ENCODE measurements at regions not wholly inside any gene's neighbourhood (a gene's known extent, or its start where the extent isn't known, plus 50 kb on each side); places are given as distances from the start of the nearest gene placed in this dataset.

GRCh38 chr4:67051000-67051789 is 494.1 kb downstream of the CENPC start:
- POLR2A ChIA-PET, result no interaction called here
- TF ChIP-seq FOXM1 (IDR thresholded peaks at IDR 0.05; ENCODE audit: low read depth) (no peak), JUND (IDR thresholded peaks at IDR 0.05) (no peak), NRF1 (IDR thresholded peaks at IDR 0.05; ENCODE audit: low read depth, low read length) (no peak), ZBTB33 (IDR thresholded peaks at IDR 0.05; ENCODE audit: borderline replicate concordance, low read depth) (no peak), RXRA (IDR thresholded peaks at IDR 0.05; ENCODE audit: borderline replicate concordance, low read depth) (no peak), PBX3 (IDR thresholded peaks at IDR 0.05) (no peak), RFX5 (IDR thresholded peaks at IDR 0.05; ENCODE audit: low read length) (no peak), USF2 (IDR thresholded peaks at IDR 0.05; ENCODE audit: borderline replicate concordance, low read depth, low read length) (no peak), CHD2 (IDR thresholded peaks at IDR 0.05; ENCODE audit: low read length, partially characterized antibody) (no peak), YY1 (IDR thresholded peaks at IDR 0.05; ENCODE audit: low read depth) (no peak), GABPA (IDR thresholded peaks at IDR 0.05; ENCODE audit: low read depth) (no peak), FOXJ3 (CRISPR knock-in tag; IDR thresholded peaks at IDR 0.05) (no peak), MXI1 (IDR thresholded peaks at IDR 0.05; ENCODE audit: low read depth, low read length) (no peak), RCOR1 (IDR thresholded peaks at IDR 0.05; ENCODE audit: low read length) (no peak), TCF12 (IDR thresholded peaks at IDR 0.05) (no peak), RAD21 (IDR thresholded peaks at IDR 0.05; ENCODE audit: low read length) (no peak), SIN3A (IDR thresholded peaks at IDR 0.05; ENCODE audit: borderline replicate concordance, low read depth, low read length) (no peak)
- TF ChIP-seq, protein P1, sequence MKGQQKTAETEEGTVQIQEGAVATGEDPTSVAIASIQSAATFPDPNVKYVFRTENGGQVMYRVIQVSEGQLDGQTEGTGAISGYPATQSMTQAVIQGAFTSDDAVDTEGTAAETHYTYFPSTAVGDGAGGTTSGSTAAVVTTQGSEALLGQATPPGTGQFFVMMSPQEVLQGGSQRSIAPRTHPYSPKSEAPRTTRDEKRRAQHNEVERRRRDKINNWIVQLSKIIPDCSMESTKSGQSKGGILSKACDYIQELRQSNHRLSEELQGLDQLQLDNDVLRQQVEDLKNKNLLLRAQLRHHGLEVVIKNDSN (IDR thresholded peaks at IDR 0.05; ENCODE audit: borderline replicate concordance, low read depth), result no peak
- TF ChIP-seq, protein P2, sequence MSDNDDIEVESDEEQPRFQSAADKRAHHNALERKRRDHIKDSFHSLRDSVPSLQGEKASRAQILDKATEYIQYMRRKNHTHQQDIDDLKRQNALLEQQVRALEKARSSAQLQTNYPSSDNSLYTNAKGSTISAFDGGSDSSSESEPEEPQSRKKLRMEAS (IDR thresholded peaks at IDR 0.05; ENCODE audit: low read depth), result no peak
- TF ChIP-seq, protein P3, sequence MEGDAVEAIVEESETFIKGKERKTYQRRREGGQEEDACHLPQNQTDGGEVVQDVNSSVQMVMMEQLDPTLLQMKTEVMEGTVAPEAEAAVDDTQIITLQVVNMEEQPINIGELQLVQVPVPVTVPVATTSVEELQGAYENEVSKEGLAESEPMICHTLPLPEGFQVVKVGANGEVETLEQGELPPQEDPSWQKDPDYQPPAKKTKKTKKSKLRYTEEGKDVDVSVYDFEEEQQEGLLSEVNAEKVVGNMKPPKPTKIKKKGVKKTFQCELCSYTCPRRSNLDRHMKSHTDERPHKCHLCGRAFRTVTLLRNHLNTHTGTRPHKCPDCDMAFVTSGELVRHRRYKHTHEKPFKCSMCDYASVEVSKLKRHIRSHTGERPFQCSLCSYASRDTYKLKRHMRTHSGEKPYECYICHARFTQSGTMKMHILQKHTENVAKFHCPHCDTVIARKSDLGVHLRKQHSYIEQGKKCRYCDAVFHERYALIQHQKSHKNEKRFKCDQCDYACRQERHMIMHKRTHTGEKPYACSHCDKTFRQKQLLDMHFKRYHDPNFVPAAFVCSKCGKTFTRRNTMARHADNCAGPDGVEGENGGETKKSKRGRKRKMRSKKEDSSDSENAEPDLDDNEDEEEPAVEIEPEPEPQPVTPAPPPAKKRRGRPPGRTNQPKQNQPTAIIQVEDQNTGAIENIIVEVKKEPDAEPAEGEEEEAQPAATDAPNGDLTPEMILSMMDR (IDR thresholded peaks at IDR 0.05), result no peak
- Histone ChIP-seq H3K4me2 (no peak overlapping the region), H3K9me3 (no peaks in the 10 kb centered on the region), H3K27ac (ENCODE audit: low read depth in 2 of 2, low read length in 1 of 2) (no peak overlapping the region), H3K9ac (no peak overlapping the region), H4K20me1 (ENCODE audit: insufficient read depth) (no peaks in the 10 kb centered on the region), H3K4me3 (ENCODE audit: low read depth in 2 of 2, low read length in 1 of 2) (no peak overlapping the region), H3K27me3 (ENCODE audit: insufficient read depth) (no peaks in the 10 kb centered on the region), H3K4me1 (ENCODE audit: control insufficient read depth in 1 of 2, insufficient read depth in 2 of 2, low read depth in 1 of 2, low read length in 1 of 2) (no peaks in the 10 kb centered on the region), H3K36me3 (replicated peaks in 1 of 2; ENCODE audit: control insufficient read depth in 1 of 2, insufficient read depth in 2 of 2, low read length in 1 of 2) (no peaks in the 10 kb centered on the region), H3F3A (replicated peaks; ENCODE audit: insufficient read depth) (no peaks in the 10 kb centered on the region), H3K9me2 (no peaks in the 10 kb centered on the region), H2AFZ (ENCODE audit: low read depth) (no peak overlapping the region), H3K79me2 (ENCODE audit: insufficient read depth) (no peaks in the 10 kb centered on the region)
- no peak for DNase-seq
- CTCF ChIA-PET, result no interaction called here
- WGBS (ENCODE audit: low lambda C conversion rate), result 11% methylated on average over 4 of the region's 4 CpGs

Data from SK-N-SH (cell line).